ENCODE measurements at regions not wholly inside any gene's neighbourhood (a gene's known extent, or its start where the extent isn't known, plus 50 kb on each side); places are given as distances from the start of the nearest gene placed in this dataset.

GRCh38 chr18:76593843-76594242 is 98.8 kb upstream of the ZNF516 start:
- TF ChIP-seq, protein P1, sequence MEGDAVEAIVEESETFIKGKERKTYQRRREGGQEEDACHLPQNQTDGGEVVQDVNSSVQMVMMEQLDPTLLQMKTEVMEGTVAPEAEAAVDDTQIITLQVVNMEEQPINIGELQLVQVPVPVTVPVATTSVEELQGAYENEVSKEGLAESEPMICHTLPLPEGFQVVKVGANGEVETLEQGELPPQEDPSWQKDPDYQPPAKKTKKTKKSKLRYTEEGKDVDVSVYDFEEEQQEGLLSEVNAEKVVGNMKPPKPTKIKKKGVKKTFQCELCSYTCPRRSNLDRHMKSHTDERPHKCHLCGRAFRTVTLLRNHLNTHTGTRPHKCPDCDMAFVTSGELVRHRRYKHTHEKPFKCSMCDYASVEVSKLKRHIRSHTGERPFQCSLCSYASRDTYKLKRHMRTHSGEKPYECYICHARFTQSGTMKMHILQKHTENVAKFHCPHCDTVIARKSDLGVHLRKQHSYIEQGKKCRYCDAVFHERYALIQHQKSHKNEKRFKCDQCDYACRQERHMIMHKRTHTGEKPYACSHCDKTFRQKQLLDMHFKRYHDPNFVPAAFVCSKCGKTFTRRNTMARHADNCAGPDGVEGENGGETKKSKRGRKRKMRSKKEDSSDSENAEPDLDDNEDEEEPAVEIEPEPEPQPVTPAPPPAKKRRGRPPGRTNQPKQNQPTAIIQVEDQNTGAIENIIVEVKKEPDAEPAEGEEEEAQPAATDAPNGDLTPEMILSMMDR (IDR thresholded peaks at IDR 0.05), result no peak
- DNase-seq (ENCODE audit: extremely low spot score, unreplicated experiment), result peak; percentile 38
- Mint-ChIP-seq H3K4me3 (ENCODE audit: unreplicated experiment) (no peak overlapping the region), H3K9me3 (ENCODE audit: unreplicated experiment) (no peaks in the 10 kb centered on the region), H3K4me1 (ENCODE audit: unreplicated experiment) (no peaks in the 10 kb centered on the region), H3K36me3 (ENCODE audit: unreplicated experiment) (no peaks in the 10 kb centered on the region), H3K27ac (ENCODE audit: unreplicated experiment) (no peak overlapping the region), H3K27me3 (ENCODE audit: unreplicated experiment) (peaks cover 51% of the 10 kb centered on the region)

- DNase-seq (ENCODE audit: extremely low spot score, unreplicated experiment), result peak; percentile 59
- TF ChIP-seq, protein P1 (IDR thresholded peaks at IDR 0.05), result no peak
- Mint-ChIP-seq H3K27me3 (ENCODE audit: unreplicated experiment) (peaks cover 57% of the 10 kb centered on the region), H3K4me3 (ENCODE audit: unreplicated experiment) (no peak overlapping the region), H3K4me1 (ENCODE audit: unreplicated experiment) (no peaks in the 10 kb centered on the region), H3K36me3 (ENCODE audit: unreplicated experiment) (no peaks in the 10 kb centered on the region), H3K27ac (ENCODE audit: unreplicated experiment) (no peak overlapping the region), H3K9me3 (ENCODE audit: unreplicated experiment) (no peaks in the 10 kb centered on the region)
These were observed 97.9 kb upstream of the ZNF516 start for GRCh38 chr18:76592981-76593381.

DNA sequence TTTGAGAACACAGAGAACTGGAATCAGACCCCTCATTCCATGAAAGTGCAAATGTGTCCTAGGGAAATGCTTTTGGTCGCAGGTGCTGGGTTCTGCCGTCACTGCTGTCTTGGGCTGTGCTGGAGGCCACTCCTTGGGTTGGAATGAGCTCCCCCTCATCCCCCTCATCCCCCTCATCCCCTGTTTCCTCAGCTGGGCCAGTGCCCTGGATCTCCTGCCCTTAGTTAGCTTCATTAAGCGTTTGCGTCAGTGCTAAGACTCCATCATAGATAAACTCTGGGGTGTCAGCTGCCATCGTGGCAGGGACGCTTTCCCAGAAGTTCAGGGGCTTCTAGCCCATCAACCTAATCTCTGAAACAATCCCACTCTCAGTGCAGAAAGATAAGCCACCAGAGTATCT is 97.1 kb upstream of the ZNF516 start:
- H3K36me3 Mint-ChIP-seq (ENCODE audit: unreplicated experiment), result no peaks in the 10 kb centered on the region
- no peak overlapping the region for H3K27ac Mint-ChIP-seq (ENCODE audit: unreplicated experiment)
- H3K4me3 Mint-ChIP-seq (ENCODE audit: unreplicated experiment), result no peak overlapping the region
- H3K27me3 Mint-ChIP-seq (ENCODE audit: unreplicated experiment), result peaks cover 57% of the 10 kb centered on the region
- H3K4me1 Mint-ChIP-seq (ENCODE audit: unreplicated experiment), result no peaks in the 10 kb centered on the region
- no peaks in the 10 kb centered on the region for H3K9me3 Mint-ChIP-seq (ENCODE audit: unreplicated experiment)
- peak; percentile 42 for DNase-seq (ENCODE audit: extremely low spot score, unreplicated experiment)
- TF ChIP-seq, protein P1 (IDR thresholded peaks at IDR 0.05), result no peak

DNA sequence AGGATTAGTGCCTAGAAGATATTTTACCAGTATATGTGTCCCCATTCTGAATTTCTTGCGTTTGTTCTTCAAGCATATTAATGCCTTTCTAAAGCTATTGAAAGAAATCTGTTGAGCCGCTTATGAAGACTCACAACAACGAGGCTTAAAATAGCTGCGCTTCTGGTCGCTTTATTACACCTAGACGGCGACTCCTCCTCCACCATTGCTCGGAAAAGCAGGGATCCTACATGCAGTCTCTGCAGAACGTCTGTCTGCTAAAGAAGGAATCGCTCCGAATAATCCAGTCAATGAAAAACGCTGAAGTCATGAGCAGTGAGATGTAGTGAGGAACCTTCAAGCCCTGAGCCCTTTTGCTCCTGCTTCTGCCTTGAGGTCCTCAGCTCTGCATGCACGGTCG is 94.8 kb upstream of the ZNF516 start:
- H3K4me1 Mint-ChIP-seq (ENCODE audit: unreplicated experiment), result no peaks in the 10 kb centered on the region
- no peak for DNase-seq (ENCODE audit: extremely low spot score, unreplicated experiment)
- TF ChIP-seq, protein P1 (IDR thresholded peaks at IDR 0.05), result no peak
- no peak overlapping the region for H3K27ac Mint-ChIP-seq (ENCODE audit: unreplicated experiment)
- no peak overlapping the region for H3K4me3 Mint-ChIP-seq (ENCODE audit: unreplicated experiment)
- peaks cover 51% of the 10 kb centered on the region for H3K27me3 Mint-ChIP-seq (ENCODE audit: unreplicated experiment)
- no peaks in the 10 kb centered on the region for H3K36me3 Mint-ChIP-seq (ENCODE audit: unreplicated experiment)
- H3K9me3 Mint-ChIP-seq (ENCODE audit: unreplicated experiment), result no peaks in the 10 kb centered on the region

DNA sequence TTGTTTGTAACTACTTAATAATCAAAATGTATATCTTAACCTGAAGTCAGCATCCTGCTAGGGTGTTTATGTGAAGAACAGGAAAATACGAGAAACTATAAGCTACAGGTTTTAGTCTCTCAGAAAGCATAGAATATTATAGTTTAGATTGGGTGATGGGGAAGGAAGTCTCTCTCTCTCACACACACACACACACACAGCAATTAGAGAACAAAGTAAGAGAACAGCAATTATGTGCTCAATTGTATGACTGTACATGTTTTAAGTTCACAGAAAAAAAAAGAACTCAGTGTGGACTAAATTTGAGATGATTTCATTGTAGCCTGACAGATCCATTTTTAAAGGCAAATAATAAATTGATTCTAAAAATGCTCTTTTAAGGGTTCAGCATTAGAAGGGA is 94.3 kb upstream of the ZNF516 start:
- Mint-ChIP-seq H3K27me3 (ENCODE audit: unreplicated experiment) (peaks cover 50% of the 10 kb centered on the region), H3K9me3 (ENCODE audit: unreplicated experiment) (no peaks in the 10 kb centered on the region), H3K36me3 (ENCODE audit: unreplicated experiment) (no peaks in the 10 kb centered on the region), H3K27ac (ENCODE audit: unreplicated experiment) (no peak overlapping the region), H3K4me1 (ENCODE audit: unreplicated experiment) (no peaks in the 10 kb centered on the region), H3K4me3 (ENCODE audit: unreplicated experiment) (no peak overlapping the region)
- DNase-seq (ENCODE audit: extremely low spot score, unreplicated experiment), result no peak
- TF ChIP-seq, protein P1 (IDR thresholded peaks at IDR 0.05), result no peak

Data from osteocyte (in vitro differentiated cells).